Lower leg skin (tissue), 4 donors: ENCODE measurements at regions not wholly inside any gene's neighbourhood (a gene's known extent, or its start where the extent isn't known, plus 50 kb on each side); places are given as distances from the start of the nearest gene placed in this dataset.
"Not testable (repeated sequence)": the region's sequence is repeated elsewhere in the genome, so short reads cannot be mapped to it uniquely, and the experiment has no call there.

ENCODE experiments used
- DNase-seq, 2 donors: peaks; one replicate each; pipeline ENCODE4 v3.0.0-alpha.2; 2019; ENCODE audit warnings: low spot score in 2 of 2
- H3K4me3 ChIP-seq: fragments of 200-600 bp; sonication (generic); 2 replicates; pipeline ENCODE4 v1.5.1; 2017; ENCODE audit warnings: mild to moderate bottlenecking, low read depth; ENCODE audit not compliant: poor library complexity, severe bottlenecking
- CTCF ChIP-seq, 3 donors: fragments of 450-650 bp; IDR thresholded peaks; one replicate each; pipeline ENCODE4 v1.5.1; 2016; ENCODE audit warnings: antibody characterized with exemption in 3 of 3, mild to moderate bottlenecking in 3 of 3, moderate library complexity in 2 of 3
- POLR2A ChIP-seq, 2 donors: fragments of 450-650 bp; IDR thresholded peaks; one replicate each; pipeline ENCODE4 v1.6.1; 2016 to 2017; ENCODE audit warnings: antibody characterized with exemption in 2 of 2, mild to moderate bottlenecking in 1 of 2, moderate library complexity in 1 of 2
- WGBS, 2 donors: methylation state at CpG; one replicate each; pipeline ENCODE4 v1.1.5; 2018; 5-methylcytosine and 5-hydroxymethylcytosine counted together
- intact Hi-C: fragments of 100-400 bp; cut with DNase I; formaldehyde crosslinking; loops from one replicate; pipeline ENCODE4 v1.15.0; 2023; ENCODE audit warnings: low total_unique reads

DNA sequence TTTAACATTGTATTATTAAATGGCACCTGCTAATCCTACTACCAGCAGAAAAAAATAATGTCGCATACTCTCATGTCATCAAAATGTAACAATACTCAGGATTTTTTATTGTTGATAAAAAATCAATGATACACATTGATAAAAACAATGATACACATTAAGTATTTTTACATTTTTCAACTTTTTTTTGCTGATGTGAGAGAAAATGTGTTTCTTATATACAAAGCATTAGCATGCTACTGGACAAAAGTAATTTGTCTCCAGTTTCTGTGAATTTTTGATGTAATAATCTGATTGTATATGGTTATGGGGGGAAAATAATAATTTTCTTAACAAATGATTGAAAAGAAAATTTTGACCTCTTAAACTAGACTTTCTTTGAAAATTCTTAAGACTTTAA, 1256.6 kb upstream of the CNTN5 start:
- DNase-seq, result no peak
- intact Hi-C loops, result no loop called here

DNA sequence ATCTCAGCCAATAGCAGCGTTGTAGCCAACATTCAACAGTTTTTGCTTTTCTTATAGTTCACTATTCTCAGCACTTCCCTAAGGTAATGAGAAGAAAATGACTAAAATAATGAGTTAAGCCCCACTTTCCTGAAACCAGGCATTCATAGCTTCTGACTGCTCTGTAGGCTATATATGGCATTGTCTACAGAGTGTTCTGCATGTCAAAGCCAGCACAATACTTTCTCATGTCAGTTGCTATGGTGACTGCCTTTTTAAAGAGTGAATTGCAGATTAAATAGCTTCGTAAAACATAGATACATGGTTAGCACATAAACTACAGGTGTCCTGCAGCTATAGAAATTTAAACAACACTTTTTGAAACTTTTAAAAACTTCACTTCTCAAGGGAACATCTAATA, 1256.1 kb upstream of the CNTN5 start:
- WGBS, 2 donors, result 56 to 57% methylated on average over 2 of the region's 2 CpGs
- no peak overlapping the region for H3K4me3 ChIP-seq
- DNase-seq, result no peak
- intact Hi-C loops, result no loop called here
- no peak for TF ChIP-seq POLR2A (IDR thresholded peaks at IDR 0.05)

More for the DNA sequence above, 1256.6 kb upstream of the CNTN5 start:
- no peak overlapping the region for H3K4me3 ChIP-seq
- WGBS, 2 donors, result 86 to 94% methylated on average over 1 of the region's 1 CpG
- TF ChIP-seq CTCF (IDR thresholded peaks at IDR 0.05) (no peak), POLR2A (IDR thresholded peaks at IDR 0.05) (no peak)

DNA sequence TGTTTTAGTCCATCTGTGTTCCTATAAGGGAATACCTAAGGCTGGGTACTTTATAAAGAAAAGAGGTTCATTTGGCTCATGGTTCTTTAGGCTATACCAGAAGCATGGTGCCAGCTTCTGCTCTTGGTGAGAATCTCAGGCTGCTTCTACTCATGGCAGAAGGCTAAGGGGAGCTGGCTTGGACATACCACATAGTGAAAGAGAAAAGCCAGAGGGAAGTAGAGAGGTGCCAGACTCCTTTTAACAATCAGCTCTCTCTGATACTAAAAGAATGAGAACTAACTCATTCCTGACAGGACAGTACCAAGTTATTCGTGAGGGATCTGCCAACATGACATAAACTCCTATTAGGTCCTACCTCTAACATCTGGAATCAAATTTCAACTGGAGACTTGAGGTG, 1250.2 kb upstream of the CNTN5 start:
- WGBS, 2 donors, result 27 to 50% methylated on average over 1 of the region's 1 CpG
- DNase-seq, result no peak
- TF ChIP-seq CTCF (IDR thresholded peaks at IDR 0.05) (no peak), POLR2A (IDR thresholded peaks at IDR 0.05) (no peak)
- intact Hi-C loops, result no loop called here
- H3K4me3 ChIP-seq, result no peak overlapping the region

- DNase-seq, result no peak
- intact Hi-C loops, result no loop called here
- TF ChIP-seq POLR2A (IDR thresholded peaks at IDR 0.05) (no peak), CTCF (IDR thresholded peaks at IDR 0.05) (no peak)
Measured at GRCh38 chr11:97772705-97773104, 1248.0 kb upstream of the CNTN5 start.

DNA sequence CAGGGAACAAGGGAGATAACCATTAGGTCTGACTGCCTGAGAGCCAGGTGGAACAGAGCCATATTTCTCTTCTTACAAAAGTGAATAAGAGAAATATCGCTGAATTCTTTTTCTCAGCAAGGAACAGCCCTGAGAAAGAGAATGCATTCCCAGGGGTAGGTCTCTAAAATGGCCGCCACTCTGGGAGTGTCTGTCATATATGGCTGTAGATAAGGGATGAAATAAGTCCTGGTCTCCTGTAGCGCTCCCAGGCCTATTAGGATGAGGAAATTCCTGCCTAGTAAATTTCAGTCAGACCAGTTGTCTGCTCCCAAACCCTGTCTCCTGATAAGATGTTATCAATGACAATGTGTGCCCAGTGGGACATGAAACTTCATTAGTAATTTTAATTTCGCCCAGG, 1236.4 kb upstream of the CNTN5 start:
- DNase-seq, intact Hi-C loops, H3K4me3 ChIP-seq: not testable (repeated sequence)
- 84 to 88% methylated on average over 4 of the region's 4 CpGs for WGBS, 2 donors

More at GRCh38 chr11:97772705-97773104, 1248.0 kb upstream of the CNTN5 start:
- 51 to 61% methylated on average over 5 of the region's 5 CpGs for WGBS, 2 donors
- H3K4me3 ChIP-seq, result no peak overlapping the region

GRCh38 chr11:97786961-97787360, 1233.8 kb upstream of the CNTN5 start:
- whole genome bisulfite sequencing, 2 donors, result 81 to 84% methylated on average over 3 of the region's 3 CpGs
- intact Hi-C loops, result loop anchor here (2.0 kb wide), 1 partner anchor 70 kb away; no protein-coding TSS in a partner anchor
- H3K4me3 ChIP-seq, result no peak overlapping the region
- DNase-seq, result no peak
- TF ChIP-seq POLR2A (IDR thresholded peaks at IDR 0.05) (no peak), CTCF (IDR thresholded peaks at IDR 0.05) (no peak)

- DNase-seq, result no peak
- 48 to 58% methylated on average over 2 of the region's 2 CpGs for WGBS, 2 donors
- intact Hi-C loops, result no loop called here
- H3K4me3 ChIP-seq, result no peak overlapping the region
- TF ChIP-seq CTCF (IDR thresholded peaks at IDR 0.05), result no peak
- no peak for TF ChIP-seq POLR2A (IDR thresholded peaks at IDR 0.05)
Measured at GRCh38 chr11:97794876-97795275, 1225.9 kb upstream of the CNTN5 start.
